OCI-LY7 (cell line): ENCODE measurements at regions not wholly inside any gene's neighbourhood (a gene's known extent, or its start where the extent isn't known, plus 50 kb on each side); places are given as distances from the start of the nearest gene placed in this dataset.

Source experiments
- CTCF ChIP-seq: fragments of 200-600 bp; sonication (generic); conservative IDR thresholded peaks from 2 replicates; pipeline ENCODE4 v1.5.1; 2014; ENCODE audit warnings: mild to moderate bottlenecking, antibody characterized with exemption, low read length, moderate library complexity, mixed read lengths
- EZH2phosphoT487 ChIP-seq: fragments of 200-600 bp; sonication (generic); IDR thresholded peaks from 2 replicates; pipeline ENCODE4 v1.6.1; 2018; ENCODE audit warnings: low read depth, borderline replicate concordance, mild to moderate bottlenecking, mixed run types, antibody characterized with exemption, low read length, moderate library complexity, mixed read lengths

DNA sequence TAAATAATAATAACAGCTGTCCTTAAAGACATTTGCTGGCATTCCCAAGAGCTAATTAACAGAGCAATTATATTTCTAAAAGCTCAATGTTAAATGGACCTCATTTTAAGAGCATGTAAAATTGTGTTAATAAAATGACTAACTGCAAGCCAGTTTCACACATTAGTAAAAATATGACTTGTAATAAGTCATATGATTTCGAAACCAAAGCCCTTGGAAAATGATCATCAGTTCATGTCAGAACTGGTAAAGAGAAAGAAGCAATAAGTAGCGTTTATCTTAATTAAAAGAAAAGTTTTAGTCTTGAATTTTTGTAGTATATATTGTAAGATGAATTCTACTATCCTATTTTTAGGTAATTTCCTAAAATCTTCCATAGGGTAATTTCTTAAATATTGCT, 310.7 kb downstream of the CNTN3 start:
- TF ChIP-seq CTCF, result no peak
- no peak for TF ChIP-seq EZH2phosphoT487
